H1 (cell line): ENCODE measurements at regions not wholly inside any gene's neighbourhood (a gene's known extent, or its start where the extent isn't known, plus 50 kb on each side); places are given as distances from the start of the nearest gene placed in this dataset.

Source experiments
- BRCA1 ChIP-seq: IDR thresholded peaks from 2 replicates; pipeline ENCODE4 v1.6.1; 2012; ENCODE audit warnings: low read depth, low read length, improper control_type of control experiment
- PHF8 ChIP-seq: fragments of 200-600 bp; sonication (generic); conservative IDR thresholded peaks from 2 replicates; pipeline ENCODE4 v1.7.1; 2012; ENCODE audit warnings: low read depth, mild to moderate bottlenecking, inconsistent platforms, low read length, moderate library complexity
- RFX5 ChIP-seq: IDR thresholded peaks from 2 replicates; pipeline ENCODE4 v1.6.1; 2011; ENCODE audit warnings: low read depth, low read length, improper control_type of control experiment, borderline replicate concordance
- TBP ChIP-seq: IDR thresholded peaks from 2 replicates; pipeline ENCODE4 v1.6.1; 2011; ENCODE audit warnings: low read depth, low read length, improper control_type of control experiment

- TF ChIP-seq BRCA1 (no peak), PHF8 (no peak), TBP (no peak), RFX5 (no peak)
Measured at GRCh38 chr4:45467157-45467556, 656.7 kb downstream of the GABRG1 start.
